SU-DHL-6 (cell line): ENCODE measurements at regions not wholly inside any gene's neighbourhood (a gene's known extent, or its start where the extent isn't known, plus 50 kb on each side); places are given as distances from the start of the nearest gene placed in this dataset.

Source experiments
- EZH2phosphoT487 ChIP-seq: fragments of 200-600 bp; sonication (generic), shearing (Covaris generic); conservative IDR thresholded peaks from 2 replicates; pipeline ENCODE4 v1.6.1; 2018; ENCODE audit warnings: mild to moderate bottlenecking, antibody characterized with exemption, low read length, moderate library complexity, mixed read lengths
- TF ChIP-seq, protein P1 (sequence below): fragments of 200-600 bp; sonication (generic); IDR thresholded peaks from one replicate; pipeline ENCODE4 v1.5.1; 2017; ENCODE audit warnings: antibody characterized with exemption, mild to moderate bottlenecking, low read length, moderate library complexity; ENCODE audit not compliant: insufficient read depth, poor library complexity, severe bottlenecking

GRCh38 chr2:138202762-138203161 lies 238.5 kb downstream of the HNMT start:
- TF ChIP-seq, protein P1, sequence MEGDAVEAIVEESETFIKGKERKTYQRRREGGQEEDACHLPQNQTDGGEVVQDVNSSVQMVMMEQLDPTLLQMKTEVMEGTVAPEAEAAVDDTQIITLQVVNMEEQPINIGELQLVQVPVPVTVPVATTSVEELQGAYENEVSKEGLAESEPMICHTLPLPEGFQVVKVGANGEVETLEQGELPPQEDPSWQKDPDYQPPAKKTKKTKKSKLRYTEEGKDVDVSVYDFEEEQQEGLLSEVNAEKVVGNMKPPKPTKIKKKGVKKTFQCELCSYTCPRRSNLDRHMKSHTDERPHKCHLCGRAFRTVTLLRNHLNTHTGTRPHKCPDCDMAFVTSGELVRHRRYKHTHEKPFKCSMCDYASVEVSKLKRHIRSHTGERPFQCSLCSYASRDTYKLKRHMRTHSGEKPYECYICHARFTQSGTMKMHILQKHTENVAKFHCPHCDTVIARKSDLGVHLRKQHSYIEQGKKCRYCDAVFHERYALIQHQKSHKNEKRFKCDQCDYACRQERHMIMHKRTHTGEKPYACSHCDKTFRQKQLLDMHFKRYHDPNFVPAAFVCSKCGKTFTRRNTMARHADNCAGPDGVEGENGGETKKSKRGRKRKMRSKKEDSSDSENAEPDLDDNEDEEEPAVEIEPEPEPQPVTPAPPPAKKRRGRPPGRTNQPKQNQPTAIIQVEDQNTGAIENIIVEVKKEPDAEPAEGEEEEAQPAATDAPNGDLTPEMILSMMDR = no peak
- TF ChIP-seq EZH2phosphoT487 = no peak
